OCI-LY7 (cell line): ENCODE measurements at regions not wholly inside any gene's neighbourhood (a gene's known extent, or its start where the extent isn't known, plus 50 kb on each side); places are given as distances from the start of the nearest gene placed in this dataset.

Experiments
- CTCF ChIP-seq: fragments of 200-600 bp; sonication (generic); conservative IDR thresholded peaks from 2 replicates; pipeline ENCODE4 v1.5.1; 2014; ENCODE audit warnings: mild to moderate bottlenecking, antibody characterized with exemption, low read length, moderate library complexity, mixed read lengths
- EZH2phosphoT487 ChIP-seq: fragments of 200-600 bp; sonication (generic); IDR thresholded peaks from 2 replicates; pipeline ENCODE4 v1.6.1; 2018; ENCODE audit warnings: low read depth, borderline replicate concordance, mild to moderate bottlenecking, mixed run types, antibody characterized with exemption, low read length, moderate library complexity, mixed read lengths

- TF ChIP-seq CTCF (no peak), EZH2phosphoT487 (no peak)
Measured at GRCh38 chr10:36191009-36191408, 548.9 kb upstream of the FZD8 start.
